MCF 10A (cell line): ENCODE measurements at regions not wholly inside any gene's neighbourhood (a gene's known extent, or its start where the extent isn't known, plus 50 kb on each side); places are given as distances from the start of the nearest gene placed in this dataset.

Source experiments
- BruUV-seq: library from RNA; stranded (reverse); fragments of 400-500 nt; replicated peaks from 2 replicates; lab custom pipeline; 2021; lab: Mats Ljungman, UMichigan
- CTCF ChIA-PET: fragments of 300-600 bp; sonication (Branson Sonifier 250); formaldehyde crosslinking; extraction: SDS; loops from one replicate; lab custom pipeline; 2021; ENCODE audit warnings: antibody characterized with exemption, inconsistent platforms; lab: Yijun Ruan, JAX
- POLR2A ChIA-PET: fragments of 300-600, 350-650 bp; sonication (Branson Sonifier 250); formaldehyde crosslinking; extraction: SDS; loops from one replicate; lab custom pipeline; 2020; ENCODE audit warnings: antibody characterized with exemption, inconsistent platforms; lab: Yijun Ruan, JAX
- DNase-seq: peaks from one replicate; pipeline ENCODE4 v3.0.0-alpha.2; 2018; ENCODE audit not compliant: unreplicated experiment
- H3K27ac Mint-ChIP-seq: one replicate; pipeline ENCODE4 v1.8.0; 2022; ENCODE audit warnings: mild to moderate bottlenecking, low read depth, mixed read lengths; ENCODE audit not compliant: unreplicated experiment
- H3K27me3 Mint-ChIP-seq: one replicate; pipeline ENCODE4 v1.8.0; 2022; ENCODE audit warnings: mixed read lengths; ENCODE audit not compliant: insufficient read depth, unreplicated experiment
- H3K36me3 Mint-ChIP-seq: one replicate; pipeline ENCODE4 v1.8.0; 2022; ENCODE audit warnings: mild to moderate bottlenecking, moderate library complexity, mixed read lengths; ENCODE audit not compliant: insufficient read depth, unreplicated experiment
- H3K4me1 Mint-ChIP-seq: one replicate; pipeline ENCODE4 v1.8.0; 2022; ENCODE audit warnings: mixed read lengths; ENCODE audit not compliant: insufficient read depth, unreplicated experiment
- H3K4me3 Mint-ChIP-seq: one replicate; pipeline ENCODE4 v1.8.0; 2022; ENCODE audit warnings: mild to moderate bottlenecking, moderate library complexity, mixed read lengths; ENCODE audit not compliant: unreplicated experiment
- H3K9me3 Mint-ChIP-seq: one replicate; pipeline ENCODE4 v1.8.0; 2022; ENCODE audit warnings: mixed read lengths; ENCODE audit not compliant: unreplicated experiment
- CTCF ChIP-seq: fragments of 200-600 bp; IDR thresholded peaks from one replicate; pipeline ENCODE4 v1.8.0; 2022; ENCODE audit warnings: antibody characterized with exemption, mild to moderate bottlenecking; ENCODE audit not compliant: unreplicated experiment
- intact Hi-C: fragments of 100-400 bp; cut with micrococcal nuclease; formaldehyde crosslinking; loops from 2 replicates; pipeline ENCODE4 v1.14.1; 2022

- ChIA-PET CTCF (no interaction called here), POLR2A (no interaction called here)
- no peak for TF ChIP-seq CTCF
- DNase-seq = no peak
- no peaks in the 10 kb centered on the region for H3K27me3 Mint-ChIP-seq
- H3K9me3 Mint-ChIP-seq = peaks cover 44% of the 10 kb centered on the region
- no peaks in the 10 kb centered on the region for H3K4me1 Mint-ChIP-seq
- no TSS peak for BruUV-seq
- H3K36me3 Mint-ChIP-seq = no peaks in the 10 kb centered on the region
- no peak overlapping the region for H3K27ac Mint-ChIP-seq
- no peak overlapping the region for H3K4me3 Mint-ChIP-seq
- intact Hi-C loops = no loop called here
Observed at GRCh38 chr7:69019437-69019836, 578.8 kb upstream of the AUTS2 start.

- intact Hi-C loops = no loop called here
- CTCF ChIA-PET = no interaction called here
- POLR2A ChIA-PET = no interaction called here
- TF ChIP-seq CTCF = no peak
- no peak for DNase-seq
- H3K27ac Mint-ChIP-seq = no peak overlapping the region
- H3K27me3 Mint-ChIP-seq = no peaks in the 10 kb centered on the region
- H3K4me1 Mint-ChIP-seq = no peaks in the 10 kb centered on the region
- H3K9me3 Mint-ChIP-seq = peaks cover 33% of the 10 kb centered on the region
- no peaks in the 10 kb centered on the region for H3K36me3 Mint-ChIP-seq
- BruUV-seq = no TSS peak
- no peak overlapping the region for H3K4me3 Mint-ChIP-seq
Observed at GRCh38 chr7:69020536-69020935, 577.7 kb upstream of the AUTS2 start.

GRCh38 chr7:69025249-69025648, 573.0 kb upstream of the AUTS2 start:
- H3K27ac Mint-ChIP-seq = no peak overlapping the region
- BruUV-seq = no TSS peak
- intact Hi-C loops = no loop called here
- DNase-seq = no peak
- no peaks in the 10 kb centered on the region for H3K36me3 Mint-ChIP-seq
- peaks cover 15% of the 10 kb centered on the region for H3K9me3 Mint-ChIP-seq
- TF ChIP-seq CTCF = no peak
- H3K4me1 Mint-ChIP-seq = no peaks in the 10 kb centered on the region
- ChIA-PET CTCF (no interaction called here), POLR2A (no interaction called here)
- H3K27me3 Mint-ChIP-seq = no peaks in the 10 kb centered on the region
- H3K4me3 Mint-ChIP-seq = no peak overlapping the region

- Mint-ChIP-seq H3K27ac (no peak overlapping the region), H3K36me3 (no peaks in the 10 kb centered on the region), H3K9me3 (peaks cover 28% of the 10 kb centered on the region), H3K4me3 (no peak overlapping the region), H3K27me3 (no peaks in the 10 kb centered on the region), H3K4me1 (no peaks in the 10 kb centered on the region)
- TF ChIP-seq CTCF = no peak
- no TSS peak for BruUV-seq
- CTCF ChIA-PET = no interaction called here
- POLR2A ChIA-PET = no interaction called here
- intact Hi-C loops = no loop called here
- no peak for DNase-seq
Observed at GRCh38 chr7:69032848-69033247, 565.4 kb upstream of the AUTS2 start.
